Activated naive CD8-positive, alpha-beta T cell treated with anti-CD3 and anti-CD28 coated beads for 36 hours (primary cell): ENCODE measurements at regions not wholly inside any gene's neighbourhood (a gene's known extent, or its start where the extent isn't known, plus 50 kb on each side); places are given as distances from the start of the nearest gene placed in this dataset.

Source experiments
- DNase-seq: peaks from one replicate; pipeline ENCODE4 v3.0.0; 2021
- H3K27ac Mint-ChIP-seq: one replicate; pipeline ENCODE4 v1.8.0; 2022; ENCODE audit warnings: mild to moderate bottlenecking, moderate library complexity, mixed read lengths
- H3K27me3 Mint-ChIP-seq: one replicate; pipeline ENCODE4 v1.8.0; 2022; ENCODE audit warnings: mild to moderate bottlenecking, mixed read lengths
- H3K36me3 Mint-ChIP-seq: one replicate; pipeline ENCODE4 v1.8.0; 2021; ENCODE audit warnings: mild to moderate bottlenecking, mixed read lengths
- H3K4me1 Mint-ChIP-seq: one replicate; pipeline ENCODE4 v1.8.0; 2021; ENCODE audit warnings: mixed read lengths
- H3K4me3 Mint-ChIP-seq: one replicate; pipeline ENCODE4 v1.8.0; 2022; ENCODE audit warnings: mild to moderate bottlenecking, moderate library complexity, mixed read lengths
- H3K9me3 Mint-ChIP-seq: one replicate; pipeline ENCODE4 v1.8.0; 2022; ENCODE audit warnings: mixed read lengths

DNA sequence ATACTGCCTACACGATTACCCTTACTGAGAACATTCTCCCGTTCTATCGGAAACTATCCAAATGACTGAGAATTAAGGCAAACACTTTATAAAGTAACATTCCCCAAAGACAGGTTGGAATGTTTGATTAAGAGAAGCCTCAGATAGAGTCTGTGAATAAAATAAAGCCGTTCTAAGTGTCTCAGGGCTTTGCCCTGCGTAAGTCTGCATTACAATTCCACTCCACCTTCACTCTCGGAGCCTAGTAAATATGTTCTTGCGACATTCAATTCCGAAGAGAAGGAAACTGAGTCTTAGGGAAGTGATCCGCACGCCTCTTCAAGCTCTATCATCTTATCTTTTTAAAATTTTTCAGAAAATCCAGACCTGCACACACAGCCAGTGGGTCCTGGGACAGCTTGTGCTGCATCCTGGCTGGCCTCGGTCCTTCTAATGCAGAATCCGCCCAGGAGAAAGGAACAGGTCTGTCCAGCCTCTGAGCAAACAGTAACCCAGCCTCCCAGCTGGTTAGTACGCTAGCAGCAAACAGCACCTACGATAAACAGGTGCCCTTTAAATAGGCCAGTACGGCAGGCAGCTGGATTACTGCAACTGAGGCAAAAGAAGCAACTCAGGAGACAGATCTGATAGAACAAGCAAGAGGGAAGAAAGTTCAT, 254.1 kb upstream of the IRX3 start:
- Mint-ChIP-seq H3K4me1 (no peaks in the 10 kb centered on the region), H3K4me3 (no peak overlapping the region), H3K27ac (no peak overlapping the region), H3K27me3 (peaks cover 5% of the 10 kb centered on the region), H3K36me3 (no peaks in the 10 kb centered on the region), H3K9me3 (no peaks in the 10 kb centered on the region)
- DNase-seq = no peak

DNA sequence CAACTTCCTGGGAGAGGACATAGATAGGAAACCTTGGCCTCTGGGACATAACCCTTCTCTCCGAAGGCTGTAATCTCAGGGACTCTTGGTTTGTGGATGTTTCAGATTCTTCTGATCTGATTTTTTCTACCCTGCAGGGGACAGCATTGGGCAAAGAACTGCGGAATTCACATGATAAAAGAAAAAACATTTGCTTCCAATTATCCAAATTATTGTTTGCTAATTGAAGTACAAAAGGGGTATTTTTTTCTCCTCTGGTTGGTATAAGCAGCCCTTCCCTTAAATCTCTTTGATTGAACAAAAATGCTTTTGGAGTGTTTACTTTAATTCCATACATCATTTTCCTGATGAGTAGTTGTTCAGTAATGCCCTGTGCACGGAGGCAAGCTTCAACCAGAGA, 251.7 kb upstream of the IRX3 start:
- Mint-ChIP-seq H3K27ac (no peak overlapping the region), H3K4me1 (no peaks in the 10 kb centered on the region)
- DNase-seq = no peak

DNA sequence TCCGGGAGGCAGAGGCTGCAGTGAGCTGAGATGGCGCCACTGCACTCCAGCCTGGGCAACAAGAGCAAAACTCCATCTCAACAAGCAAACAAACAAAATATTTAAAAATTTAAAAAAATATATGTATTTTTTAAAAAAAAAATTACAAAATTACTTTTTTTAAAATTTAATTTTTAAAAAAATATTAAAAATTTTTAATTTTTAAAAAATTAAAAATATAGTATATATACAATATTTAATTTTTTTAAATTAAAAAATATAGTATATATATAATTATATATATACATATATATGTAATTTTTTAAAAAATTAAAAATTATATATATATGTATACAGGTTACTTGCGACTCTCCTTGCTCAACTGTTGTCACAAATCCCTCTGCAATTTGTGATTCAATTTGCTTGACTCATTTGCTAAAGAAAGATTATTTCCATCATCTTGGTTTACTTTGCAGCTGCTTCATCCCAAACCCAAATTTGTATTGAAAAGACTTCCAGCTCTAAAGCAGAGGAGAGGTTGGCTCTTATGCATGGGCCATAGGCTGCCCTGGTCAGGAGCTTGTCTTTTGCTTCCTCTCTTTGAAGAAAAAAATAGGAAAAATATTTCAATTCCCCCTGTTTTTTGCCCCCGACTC, 247.4 kb upstream of the IRX3 start:
- Mint-ChIP-seq H3K27ac (no peak overlapping the region), H3K4me3 (no peak overlapping the region), H3K27me3 (no peaks in the 10 kb centered on the region), H3K36me3 (no peaks in the 10 kb centered on the region), H3K4me1 (no peaks in the 10 kb centered on the region), H3K9me3 (no peaks in the 10 kb centered on the region)
- DNase-seq = no peak

More for the DNA sequence above, 251.7 kb upstream of the IRX3 start:
- H3K36me3 Mint-ChIP-seq = no peaks in the 10 kb centered on the region
- peaks cover 4% of the 10 kb centered on the region for H3K27me3 Mint-ChIP-seq
- H3K4me3 Mint-ChIP-seq = no peak overlapping the region
- H3K9me3 Mint-ChIP-seq = no peaks in the 10 kb centered on the region

DNA sequence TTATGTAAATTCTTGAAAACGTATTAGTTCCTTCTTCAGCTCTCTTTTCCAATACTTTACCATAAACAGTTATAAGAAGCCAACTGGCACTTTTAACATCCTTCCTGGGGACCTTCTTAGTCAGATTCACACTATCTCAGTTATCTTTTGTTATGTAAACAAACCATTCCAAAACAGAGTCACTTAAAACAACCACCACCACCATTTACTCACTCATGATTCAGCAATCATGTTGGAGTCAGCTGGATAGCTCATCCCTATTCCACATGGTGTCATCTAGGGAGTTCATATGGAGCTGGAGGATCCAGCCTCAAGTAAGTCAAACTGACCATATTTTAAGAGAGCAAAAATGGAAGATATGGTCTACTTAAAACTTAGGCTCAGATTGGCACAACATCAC, 240.3 kb upstream of the IRX3 start:
- Mint-ChIP-seq H3K9me3 (peaks cover 9% of the 10 kb centered on the region), H3K27me3 (peaks cover 12% of the 10 kb centered on the region), H3K36me3 (no peaks in the 10 kb centered on the region), H3K4me3 (no peak overlapping the region), H3K4me1 (no peaks in the 10 kb centered on the region), H3K27ac (no peak overlapping the region)
- DNase-seq = no peak

DNA sequence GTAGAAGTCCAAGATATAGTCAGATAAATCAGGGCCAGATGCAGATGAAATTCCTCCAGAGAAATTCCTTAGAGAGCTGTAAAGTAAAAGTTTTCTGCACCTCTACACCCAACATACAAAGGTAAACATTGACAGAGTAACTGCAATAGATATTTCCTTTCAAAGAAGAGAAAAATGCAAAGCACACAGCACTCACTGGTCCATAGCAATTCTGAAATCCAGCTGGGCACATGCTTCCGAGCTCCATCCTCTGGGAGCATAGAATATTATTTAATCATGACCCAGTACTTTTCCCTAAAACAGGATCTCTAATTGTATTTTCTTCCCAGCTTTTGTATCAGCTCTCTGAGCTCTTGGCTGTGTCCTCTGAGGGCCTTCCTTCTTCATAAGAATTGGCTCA, 239.5 kb upstream of the IRX3 start:
- Mint-ChIP-seq H3K9me3 (peaks cover 9% of the 10 kb centered on the region), H3K36me3 (no peaks in the 10 kb centered on the region), H3K27ac (no peak overlapping the region), H3K4me1 (no peaks in the 10 kb centered on the region), H3K27me3 (peaks cover 14% of the 10 kb centered on the region), H3K4me3 (no peak overlapping the region)
- no peak for DNase-seq

DNA sequence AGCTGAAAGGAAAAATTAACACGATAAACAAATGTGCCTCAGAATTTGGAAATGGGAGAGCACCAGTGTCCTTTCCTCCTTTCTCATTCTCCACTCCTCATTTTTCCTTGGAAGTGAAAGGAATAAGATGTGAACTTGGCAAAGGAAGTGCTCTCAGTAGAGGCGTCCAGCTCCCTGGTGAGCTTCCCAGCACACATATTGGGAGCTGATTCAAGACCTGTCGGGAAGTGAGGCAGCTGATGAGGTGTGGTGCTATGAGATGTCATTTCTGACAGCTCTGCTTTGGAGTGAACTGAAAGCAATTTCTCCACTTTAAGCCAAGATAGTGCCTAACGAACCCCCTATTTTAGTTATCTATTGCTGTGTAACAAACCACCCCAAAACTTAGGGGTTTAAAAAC, 238.5 kb upstream of the IRX3 start:
- no peak overlapping the region for H3K4me3 Mint-ChIP-seq

DNA sequence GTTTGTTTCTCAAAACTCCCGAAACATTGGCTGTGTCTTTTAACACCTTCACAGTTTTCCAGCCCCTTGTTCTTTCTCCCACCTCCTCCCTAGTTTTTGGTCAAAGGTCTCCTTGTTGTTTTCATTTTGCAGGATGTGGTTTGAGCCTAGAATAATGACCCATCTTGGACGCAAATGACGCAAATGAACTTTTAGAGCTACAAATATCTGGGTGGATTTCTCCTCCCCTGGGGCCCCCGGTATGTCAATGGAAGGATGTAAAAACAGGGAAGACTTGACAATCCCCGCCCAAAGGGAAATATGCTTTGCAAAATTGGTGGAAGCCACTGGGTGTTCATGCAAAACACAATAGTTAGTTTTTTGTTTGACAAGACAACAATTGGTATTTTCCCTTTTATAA, 236.0 kb upstream of the IRX3 start:
- Mint-ChIP-seq H3K9me3 (peaks cover 9% of the 10 kb centered on the region), H3K4me1 (no peaks in the 10 kb centered on the region), H3K4me3 (no peak overlapping the region)

More for the DNA sequence above, 238.5 kb upstream of the IRX3 start:
- H3K4me1 Mint-ChIP-seq = no peaks in the 10 kb centered on the region
- peaks cover 9% of the 10 kb centered on the region for H3K9me3 Mint-ChIP-seq
- H3K27me3 Mint-ChIP-seq = peaks cover 14% of the 10 kb centered on the region
- H3K36me3 Mint-ChIP-seq = no peaks in the 10 kb centered on the region
- no peak overlapping the region for H3K27ac Mint-ChIP-seq
- no peak for DNase-seq

DNA sequence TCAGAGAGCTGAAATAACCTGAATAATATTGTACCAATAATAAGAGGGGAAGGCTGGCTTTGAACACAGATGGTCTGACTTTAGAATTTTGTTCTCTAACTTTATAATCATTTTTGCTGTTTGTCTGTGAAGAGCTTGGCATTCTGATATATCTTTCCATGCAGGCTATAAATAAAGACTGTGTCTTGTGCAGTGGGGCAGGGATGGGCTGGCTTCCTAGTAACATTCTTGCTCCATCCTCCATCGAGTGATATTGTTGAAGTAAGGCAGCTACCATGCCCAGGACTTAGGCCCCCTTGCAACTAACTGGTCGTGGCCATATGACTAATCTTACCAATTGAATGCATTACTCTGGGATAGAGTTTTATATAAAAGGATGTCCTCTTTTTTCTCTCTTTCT, 234.7 kb upstream of the IRX3 start:
- H3K4me1 Mint-ChIP-seq = no peaks in the 10 kb centered on the region
- no peak overlapping the region for H3K4me3 Mint-ChIP-seq

More for the DNA sequence above, 236.0 kb upstream of the IRX3 start:
- H3K27me3 Mint-ChIP-seq = peaks cover 14% of the 10 kb centered on the region
- H3K27ac Mint-ChIP-seq = no peak overlapping the region
- H3K36me3 Mint-ChIP-seq = no peaks in the 10 kb centered on the region
- DNase-seq = no peak

DNA sequence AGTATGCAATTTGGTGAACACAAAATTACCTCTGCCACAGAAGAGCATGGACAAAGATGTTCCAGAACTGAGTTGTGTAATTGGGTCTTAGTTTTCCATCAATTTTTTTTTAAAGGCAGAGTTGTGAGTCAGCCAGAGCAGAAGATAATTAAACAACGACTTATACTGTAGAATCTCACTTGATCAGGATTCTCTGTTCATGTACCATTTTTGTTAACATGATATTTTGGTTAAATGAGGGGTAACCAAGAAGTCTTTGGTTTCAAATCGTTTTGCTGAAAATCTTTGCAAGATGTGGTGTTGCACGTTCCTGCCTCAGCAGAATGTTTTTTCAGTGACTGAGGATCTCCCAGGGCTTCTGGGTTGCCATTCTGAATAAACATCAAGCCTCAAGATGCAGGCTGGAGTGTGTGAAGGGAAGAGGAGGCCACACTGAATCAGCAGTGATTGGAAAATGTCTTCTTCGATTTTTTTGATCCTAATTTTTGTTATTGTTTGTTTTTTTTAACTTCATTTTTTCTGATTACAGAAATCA, 232.6 kb upstream of the IRX3 start:
- Mint-ChIP-seq H3K9me3 (no peaks in the 10 kb centered on the region), H3K36me3 (no peaks in the 10 kb centered on the region), H3K4me1 (no peaks in the 10 kb centered on the region), H3K27me3 (peaks cover 14% of the 10 kb centered on the region), H3K4me3 (no peak overlapping the region), H3K27ac (no peak overlapping the region)
- DNase-seq = no peak

More for the DNA sequence above, 234.7 kb upstream of the IRX3 start:
- peaks cover 6% of the 10 kb centered on the region for H3K9me3 Mint-ChIP-seq
- peaks cover 14% of the 10 kb centered on the region for H3K27me3 Mint-ChIP-seq
- no peak for DNase-seq
- no peak overlapping the region for H3K27ac Mint-ChIP-seq
- no peaks in the 10 kb centered on the region for H3K36me3 Mint-ChIP-seq

DNA sequence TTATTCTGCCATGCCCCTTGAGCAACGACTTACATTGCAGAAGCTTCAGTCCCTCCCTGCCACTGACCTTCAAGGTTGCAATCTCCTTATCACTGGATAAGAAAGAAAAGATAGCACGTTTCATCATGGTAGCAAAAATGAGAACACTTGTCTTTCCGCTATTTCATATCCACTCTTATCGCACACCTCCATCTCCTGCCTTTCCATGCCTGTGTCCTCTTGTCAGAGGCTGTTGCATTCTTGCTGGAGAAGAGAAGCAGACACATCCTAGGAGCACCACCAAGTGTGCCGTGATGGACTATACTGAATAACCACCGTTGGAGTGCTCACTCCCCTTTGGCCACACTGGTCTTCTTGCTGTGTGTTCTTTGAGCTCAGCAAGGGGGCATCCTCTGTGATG, 230.6 kb upstream of the IRX3 start:
- no peak overlapping the region for H3K27ac Mint-ChIP-seq
- peaks cover 9% of the 10 kb centered on the region for H3K27me3 Mint-ChIP-seq
- no peak for DNase-seq
- no peak overlapping the region for H3K4me3 Mint-ChIP-seq
- H3K4me1 Mint-ChIP-seq = no peaks in the 10 kb centered on the region
- no peaks in the 10 kb centered on the region for H3K36me3 Mint-ChIP-seq
- H3K9me3 Mint-ChIP-seq = no peaks in the 10 kb centered on the region

DNA sequence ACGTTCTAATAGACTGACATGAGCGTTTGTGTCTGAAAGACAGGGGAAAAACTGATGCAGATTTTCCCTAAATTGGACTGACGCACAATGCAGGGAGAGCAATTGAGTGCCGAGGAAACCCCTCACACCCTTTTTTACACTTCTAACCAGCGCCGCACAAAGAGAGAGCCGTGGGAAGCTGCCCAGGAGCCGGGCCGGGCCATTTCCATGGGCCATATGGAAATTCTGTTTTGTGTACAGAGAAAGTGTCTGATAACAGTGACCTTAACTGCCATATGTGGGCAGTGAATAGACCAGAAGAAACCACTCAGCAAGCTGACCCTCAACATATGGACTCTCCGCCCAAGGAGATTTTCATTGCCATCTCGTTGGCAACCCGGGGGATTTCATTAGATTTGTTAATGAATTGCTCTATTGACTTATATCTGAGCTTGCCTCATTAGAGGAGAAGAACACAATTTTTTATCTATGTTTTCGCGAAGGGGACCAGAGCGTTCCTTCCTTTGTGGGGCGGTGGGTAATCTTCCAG, 225.9 kb upstream of the IRX3 start:
- DNase-seq = no peak
- H3K27me3 Mint-ChIP-seq = peaks cover 4% of the 10 kb centered on the region
- no peak overlapping the region for H3K4me3 Mint-ChIP-seq
- H3K27ac Mint-ChIP-seq = no peak overlapping the region
- no peaks in the 10 kb centered on the region for H3K36me3 Mint-ChIP-seq
- H3K4me1 Mint-ChIP-seq = no peaks in the 10 kb centered on the region
- H3K9me3 Mint-ChIP-seq = no peaks in the 10 kb centered on the region

DNA sequence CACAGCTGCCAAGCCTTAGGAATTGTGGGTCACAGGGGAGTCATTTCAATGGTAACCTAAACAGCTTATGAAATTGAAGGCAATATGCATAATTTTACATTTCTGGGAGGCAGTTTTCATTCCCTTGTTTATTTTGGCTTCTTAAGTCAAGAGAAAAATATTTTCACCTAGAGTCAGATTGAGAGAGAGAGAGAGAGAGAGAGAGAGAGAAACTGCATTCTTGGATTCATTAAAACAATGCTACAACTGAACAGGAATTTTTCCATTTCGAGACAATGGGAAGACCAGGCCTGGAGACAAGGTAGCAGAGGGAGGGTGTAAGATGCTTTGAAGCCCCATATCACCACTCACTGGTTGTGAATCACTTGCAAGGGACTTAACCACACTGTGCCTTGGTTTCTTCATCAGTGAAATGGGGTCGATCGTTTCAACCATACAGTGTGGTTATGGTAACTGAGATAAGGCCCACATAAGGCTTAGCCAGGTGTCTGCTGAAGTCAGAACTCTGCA, 224.7 kb upstream of the IRX3 start:
- Mint-ChIP-seq H3K4me1 (no peaks in the 10 kb centered on the region), H3K27ac (no peak overlapping the region), H3K9me3 (no peaks in the 10 kb centered on the region), H3K27me3 (peaks cover 10% of the 10 kb centered on the region), H3K4me3 (no peak overlapping the region), H3K36me3 (no peaks in the 10 kb centered on the region)
- no peak for DNase-seq

DNA sequence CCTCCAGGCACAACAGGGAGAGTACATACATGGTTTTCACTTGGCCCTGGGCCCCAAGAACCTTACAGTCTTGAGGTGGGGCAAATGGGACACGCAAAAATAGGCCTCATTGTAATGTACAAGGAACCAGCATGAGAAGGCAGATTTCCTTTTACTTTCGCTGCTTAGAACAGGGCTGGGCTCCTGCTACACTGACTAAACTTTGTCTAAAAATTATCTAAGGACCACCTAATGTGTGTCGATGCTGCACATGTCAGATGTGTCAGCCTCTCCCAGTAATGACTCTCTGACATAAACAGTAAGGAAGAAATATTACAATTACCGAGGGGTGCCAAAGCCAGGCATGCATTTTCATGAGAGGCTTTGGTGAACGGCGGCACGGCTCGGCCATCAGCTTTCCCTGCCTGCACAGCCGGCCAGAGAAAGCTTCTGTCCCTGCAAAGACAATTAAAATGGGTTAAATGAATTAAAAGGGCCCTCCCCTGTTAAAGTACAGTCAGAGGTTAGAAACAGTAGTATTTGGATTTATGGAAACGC, 224.2 kb upstream of the IRX3 start:
- Mint-ChIP-seq H3K4me1 (no peaks in the 10 kb centered on the region), H3K9me3 (no peaks in the 10 kb centered on the region), H3K27me3 (peaks cover 14% of the 10 kb centered on the region), H3K27ac (no peak overlapping the region), H3K36me3 (no peaks in the 10 kb centered on the region), H3K4me3 (no peak overlapping the region)
- DNase-seq = no peak

DNA sequence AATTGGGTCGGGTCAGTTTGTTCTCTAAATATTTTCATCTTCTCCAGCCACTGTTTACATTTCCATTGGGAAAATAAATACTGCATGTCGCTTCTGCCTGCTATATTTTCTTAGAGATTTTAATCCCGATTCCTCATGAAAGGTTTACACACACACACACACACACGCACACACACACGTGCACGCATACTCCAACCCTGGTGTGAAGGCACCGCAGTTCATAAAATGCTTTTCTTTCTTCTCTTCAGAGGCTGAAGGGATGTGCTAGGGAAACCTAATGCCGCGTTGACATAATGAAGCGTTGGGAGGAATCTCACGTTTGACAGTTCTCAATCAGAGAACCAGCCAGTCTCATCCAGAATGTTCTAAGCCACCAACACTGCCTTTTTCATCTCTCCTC, 222.9 kb upstream of the IRX3 start:
- H3K36me3 Mint-ChIP-seq = no peaks in the 10 kb centered on the region
- DNase-seq = no peak
- H3K27ac Mint-ChIP-seq = no peak overlapping the region
- no peak overlapping the region for H3K4me3 Mint-ChIP-seq
- H3K9me3 Mint-ChIP-seq = no peaks in the 10 kb centered on the region
- H3K4me1 Mint-ChIP-seq = no peaks in the 10 kb centered on the region
- peaks cover 26% of the 10 kb centered on the region for H3K27me3 Mint-ChIP-seq

DNA sequence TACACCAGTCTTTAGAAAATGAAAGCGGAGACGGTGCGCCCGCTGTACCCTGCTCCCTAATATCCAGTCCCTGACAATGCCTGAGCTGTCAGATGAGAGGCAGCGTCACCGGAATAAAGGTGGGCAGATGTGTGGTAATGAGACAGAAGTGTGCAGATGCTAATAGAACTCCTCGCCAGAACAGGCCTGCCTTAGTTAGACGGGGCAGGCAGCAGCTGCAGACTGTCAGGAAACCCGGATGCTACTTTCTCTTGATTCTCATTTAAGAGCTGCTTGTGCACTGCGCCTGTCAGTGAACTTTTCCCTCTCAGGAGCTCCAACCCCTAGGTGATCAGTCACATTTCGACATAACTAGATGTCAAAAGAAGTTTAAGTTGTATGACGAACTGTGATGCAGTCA, 221.8 kb upstream of the IRX3 start:
- DNase-seq = no peak
- H3K9me3 Mint-ChIP-seq = no peaks in the 10 kb centered on the region
- no peak overlapping the region for H3K27ac Mint-ChIP-seq

More for the DNA sequence above, 221.8 kb upstream of the IRX3 start:
- H3K4me3 Mint-ChIP-seq = no peak overlapping the region
- no peaks in the 10 kb centered on the region for H3K36me3 Mint-ChIP-seq
- H3K4me1 Mint-ChIP-seq = no peaks in the 10 kb centered on the region
- H3K27me3 Mint-ChIP-seq = peaks cover 26% of the 10 kb centered on the region
